Uterus (tissue), 2 donors: ENCODE measurements at regions not wholly inside any gene's neighbourhood (a gene's known extent, or its start where the extent isn't known, plus 50 kb on each side); places are given as distances from the start of the nearest gene placed in this dataset.

ENCODE experiments used
- CTCF ChIP-seq, 4 experiments: fragments of 200-600 bp in 2 of 4; fragments of 450-650 bp in 2 of 4; sonication (generic) in 2 of 4; IDR thresholded peaks; one replicate each; pipeline ENCODE4 v1.5.1; 2016 to 2019; ENCODE audit warnings: antibody characterized with exemption in 4 of 4, mild to moderate bottlenecking in 2 of 4, moderate library complexity in 1 of 4
- POLR2A ChIP-seq, 2 donors: fragments of 450-650 bp; IDR thresholded peaks; one replicate each; pipeline ENCODE4 v1.6.1; 2016; ENCODE audit warnings: antibody characterized with exemption in 2 of 2, mild to moderate bottlenecking in 1 of 2, moderate library complexity in 1 of 2

GRCh38 chr2:125274718-125275117 is 1249.6 kb downstream of the CNTNAP5 start:
- TF ChIP-seq CTCF (IDR thresholded peaks at IDR 0.05) (no peak), POLR2A (IDR thresholded peaks at IDR 0.05) (no peak)
